HG03432 (cell line): ENCODE measurements at regions not wholly inside any gene's neighbourhood (a gene's known extent, or its start where the extent isn't known, plus 50 kb on each side); places are given as distances from the start of the nearest gene placed in this dataset.

ENCODE experiments used
- ATAC-seq: cut with Tn5 transposase; IDR thresholded peaks from one replicate; pipeline ENCODE4 v1.9.1; 2021; ENCODE audit warnings: mild to moderate bottlenecking, moderate library complexity; ENCODE audit not compliant: unreplicated experiment

- no peak for ATAC-seq
Measured at GRCh38 chr7:10802526-10802925, 171.1 kb upstream of the PHF14 start.

- no peak for ATAC-seq
Measured at GRCh38 chr7:10803720-10804119, 170.0 kb upstream of the PHF14 start.

GRCh38 chr7:10804770-10805169 is 168.9 kb upstream of the PHF14 start:
- ATAC-seq: no peak

GRCh38 chr7:10815546-10815945 is 158.1 kb upstream of the PHF14 start:
- ATAC-seq: no peak

DNA sequence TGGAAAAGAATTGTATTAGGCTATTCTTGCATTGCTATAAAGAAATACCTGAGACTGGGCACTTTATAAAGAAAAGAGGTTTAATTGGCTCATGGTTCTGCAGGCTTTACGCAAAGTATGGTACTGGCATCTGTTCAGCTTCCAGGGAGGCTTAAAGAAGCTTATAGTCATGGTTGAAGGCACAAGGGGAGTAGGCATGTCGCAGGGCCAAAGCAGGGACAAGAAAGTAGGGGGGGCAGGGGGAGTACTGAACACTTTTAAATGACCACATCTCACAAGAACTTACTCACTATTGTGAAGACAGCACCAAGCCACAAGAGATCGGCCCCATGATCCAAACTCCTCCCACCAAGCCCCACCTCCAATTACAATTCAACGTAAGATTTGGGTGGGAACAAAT is 152.5 kb upstream of the PHF14 start:
- no peak for ATAC-seq

DNA sequence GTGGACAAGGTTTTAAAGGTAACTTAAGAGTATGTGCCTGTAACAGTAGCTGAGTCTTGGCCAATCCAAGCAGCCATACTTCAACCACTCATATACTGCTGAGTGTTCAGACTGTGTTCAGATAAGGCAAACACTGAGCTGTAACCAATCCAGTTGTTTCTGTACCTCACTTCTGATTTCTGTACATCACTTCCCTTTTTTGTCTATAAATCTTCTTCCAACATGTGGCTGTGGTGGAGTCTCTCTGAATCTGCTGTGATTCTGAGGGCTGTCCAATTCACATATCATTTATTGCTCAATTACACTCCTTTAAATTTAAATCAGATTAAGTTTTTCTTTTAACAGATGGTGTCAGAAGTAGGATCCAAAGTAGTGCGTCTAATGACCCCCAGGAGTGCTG is 149.5 kb upstream of the PHF14 start:
- ATAC-seq: no peak

- ATAC-seq: no peak
Measured at GRCh38 chr7:10838228-10838627, 135.4 kb upstream of the PHF14 start.

DNA sequence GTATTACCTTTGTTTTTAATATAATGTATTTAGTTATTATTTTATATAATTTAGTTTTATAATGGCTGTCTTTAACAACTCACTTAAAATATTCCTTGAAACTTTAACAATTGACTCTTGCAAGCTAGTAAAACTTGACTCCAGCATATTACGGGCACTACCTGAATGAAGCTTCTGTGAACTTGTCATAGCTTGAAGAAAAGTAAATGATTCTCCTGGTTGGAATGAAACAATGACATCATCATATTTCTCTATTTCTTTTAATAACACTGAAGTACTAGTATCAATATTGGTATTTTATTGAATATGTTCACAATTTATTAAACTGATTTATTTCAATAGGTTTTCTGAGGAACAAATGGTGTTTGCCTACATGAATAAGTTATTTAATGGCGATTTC is 128.4 kb upstream of the PHF14 start:
- ATAC-seq: no peak

- ATAC-seq: no peak
Measured at GRCh38 chr7:10855583-10855982, 118.1 kb upstream of the PHF14 start.

DNA sequence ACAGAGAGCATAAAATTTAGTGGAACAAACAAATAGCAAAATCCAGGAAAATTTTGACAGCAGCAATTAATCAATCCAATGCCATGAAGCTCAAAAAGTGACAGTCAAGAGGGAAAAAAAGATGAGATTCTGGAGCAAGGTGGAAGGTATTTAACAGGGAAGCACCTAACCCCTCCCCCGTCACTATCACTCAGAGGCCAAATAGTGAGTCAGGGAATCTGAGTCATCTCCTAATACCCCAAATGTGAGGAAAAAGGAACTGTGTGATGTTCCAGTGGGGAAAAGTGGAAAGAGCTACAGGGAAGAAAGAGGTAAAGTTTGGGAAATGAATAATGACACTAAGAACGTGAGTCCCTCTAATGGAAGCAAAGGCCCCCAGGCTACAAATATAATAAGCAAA is 113.2 kb upstream of the PHF14 start:
- no peak for ATAC-seq

DNA sequence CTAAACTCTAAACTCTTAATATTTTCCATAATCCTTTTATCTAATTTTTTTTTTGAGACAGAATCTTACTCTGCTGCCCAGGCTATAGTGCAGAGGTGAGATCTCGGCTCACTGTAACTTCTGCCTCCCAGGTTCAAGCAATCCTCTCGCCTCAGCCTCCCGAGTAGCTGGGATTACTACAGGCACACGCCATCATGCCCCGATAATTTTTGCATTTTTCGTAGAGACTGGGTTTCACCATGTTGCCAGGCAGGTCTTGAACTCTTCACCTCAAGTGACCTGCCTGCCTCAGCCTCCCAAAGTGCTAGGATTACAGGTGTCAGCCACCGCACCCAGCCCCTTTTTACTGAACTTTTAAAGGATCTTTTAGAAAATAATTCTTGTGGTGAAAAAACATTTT is 110.2 kb upstream of the PHF14 start:
- no peak for ATAC-seq

GRCh38 chr7:10874666-10875065 is 99.0 kb upstream of the PHF14 start:
- ATAC-seq: no peak

DNA sequence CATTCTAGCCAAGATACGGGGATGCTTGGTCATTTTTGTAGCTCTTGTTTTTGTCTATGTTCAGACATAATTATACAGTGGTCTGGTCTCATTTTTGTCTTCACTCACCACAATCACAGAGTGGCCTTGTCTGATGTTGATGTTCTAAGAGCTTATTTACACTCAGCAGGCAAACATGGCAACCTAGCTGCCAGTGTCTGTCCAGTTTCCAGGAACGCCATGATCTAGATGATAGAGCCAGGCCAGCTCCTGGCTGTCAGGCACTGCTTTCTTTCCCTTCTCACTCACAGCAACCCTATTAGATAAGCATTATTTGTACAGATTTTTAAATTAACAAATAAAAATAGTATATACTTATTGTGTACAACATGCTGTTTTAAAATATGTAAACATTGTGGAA is 98.6 kb upstream of the PHF14 start:
- no peak for ATAC-seq

DNA sequence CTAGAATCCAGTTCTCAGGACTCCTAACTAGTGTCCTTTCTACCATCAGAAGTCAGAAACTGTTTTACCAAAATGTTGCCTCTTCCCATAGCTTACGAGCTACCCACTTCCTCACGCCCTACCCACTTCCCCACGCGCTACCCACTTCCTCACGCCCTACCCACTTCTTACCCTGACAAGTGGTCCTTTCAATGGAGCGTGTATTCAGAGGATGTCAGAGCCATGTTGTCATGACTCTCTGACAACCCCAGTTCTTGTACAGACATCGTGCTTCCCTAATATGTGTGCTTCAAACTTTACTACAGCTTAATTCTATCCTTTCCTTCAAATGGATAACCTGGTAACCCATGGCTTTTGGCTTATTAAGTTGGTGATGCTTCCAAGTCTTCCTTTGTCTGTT is 84.8 kb upstream of the PHF14 start:
- ATAC-seq: peak; percentile 31

GRCh38 chr7:10889266-10889898 is 84.3 kb upstream of the PHF14 start:
- ATAC-seq: peak; percentile 97

DNA sequence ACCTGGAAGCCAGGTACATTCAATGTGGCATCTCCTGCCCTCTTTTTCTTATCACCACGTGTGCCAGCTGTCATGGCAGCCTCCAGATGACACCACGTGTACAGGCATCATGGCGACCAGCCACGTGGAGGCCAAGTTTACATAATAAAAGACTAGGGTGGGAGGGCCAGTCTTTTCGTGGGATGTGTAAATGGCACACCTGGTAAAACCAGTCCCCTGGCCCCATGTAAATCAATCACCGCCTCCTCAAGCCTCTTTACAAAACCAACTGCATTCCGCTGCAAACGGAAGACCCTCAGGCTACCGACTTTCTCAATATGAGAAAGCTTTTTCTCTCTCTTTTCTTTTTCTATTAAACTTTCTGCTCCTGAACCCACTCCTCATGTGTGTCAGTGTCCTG is 65.1 kb upstream of the PHF14 start:
- no peak for ATAC-seq

- no peak for ATAC-seq
Measured at GRCh38 chr7:10910447-10910846, 63.2 kb upstream of the PHF14 start.

DNA sequence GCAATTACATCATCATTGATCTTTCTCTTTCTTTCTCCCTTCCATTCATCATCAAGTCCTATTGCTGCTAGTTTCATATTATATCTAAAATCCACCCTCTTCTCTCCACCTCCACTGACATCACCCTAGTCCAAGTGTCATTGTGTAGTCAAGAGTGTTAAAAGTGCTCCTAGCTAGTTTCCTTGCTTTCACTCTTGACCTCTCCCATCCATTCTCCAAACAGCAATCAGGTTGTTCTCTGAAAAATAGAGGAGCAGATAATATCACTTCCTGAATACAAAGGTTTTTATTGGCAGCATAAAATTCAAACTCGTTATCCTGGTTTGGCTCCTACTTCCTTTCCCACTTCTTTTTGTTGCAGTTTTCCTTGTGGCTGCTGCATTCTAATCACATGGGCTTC is 61.6 kb upstream of the PHF14 start:
- ATAC-seq: no peak

GRCh38 chr7:10913457-10913856 is 60.2 kb upstream of the PHF14 start:
- ATAC-seq: no peak

DNA sequence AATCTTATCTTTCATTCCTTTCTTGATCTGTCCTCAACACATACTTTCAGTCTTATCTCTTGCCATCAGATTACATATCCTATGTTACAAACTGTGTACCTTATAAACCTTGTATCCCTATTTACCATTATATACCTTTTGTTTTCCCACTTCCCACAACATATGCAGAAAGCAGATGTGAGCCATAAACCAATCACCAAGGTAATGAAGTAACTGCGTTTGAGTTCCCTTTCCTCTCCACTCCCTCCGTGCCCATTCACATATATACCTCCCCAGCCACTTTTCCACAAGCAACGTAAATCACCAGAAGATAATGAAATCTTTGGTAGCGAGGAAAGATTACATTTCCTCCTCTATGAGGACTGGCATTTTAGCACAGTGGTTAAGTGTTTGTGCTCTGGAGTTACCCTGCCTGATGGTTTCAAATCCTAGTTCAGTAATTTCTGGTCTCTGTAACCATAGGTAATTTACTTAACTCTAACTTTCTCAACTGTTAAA is 55.5 kb upstream of the PHF14 start:
- ATAC-seq: no peak

GRCh38 chr7:10919923-10920322 is 53.7 kb upstream of the PHF14 start:
- ATAC-seq: no peak
